ENCODE measurements at regions not wholly inside any gene's neighbourhood (a gene's known extent, or its start where the extent isn't known, plus 50 kb on each side); places are given as distances from the start of the nearest gene placed in this dataset.

GRCh38 chr10:24773939-24774589 is 50.4 kb upstream of the ARHGAP21 start:
- Mint-ChIP-seq H3K36me3 (ENCODE audit: low read depth) (no peaks in the 10 kb centered on the region), H3K27me3 (no peaks in the 10 kb centered on the region), H3K9me3 (ENCODE audit: low read depth) (no peaks in the 10 kb centered on the region), H3K27ac (no peak overlapping the region), H3K4me1 (peaks cover 13% of the 10 kb centered on the region), H3K4me3 (no peak overlapping the region)
- ATAC-seq (no peak), DNase-seq (no peak)
- CTCF ChIA-PET = interaction anchor here (0.9 to 1.6 kb wide), 2 partner anchors 10 kb away, joined by 3 to 4 read pairs; no protein-coding TSS in a partner anchor
- POLR2A ChIA-PET = no interaction called here
- intact Hi-C loops (cut with DNase I, micrococcal nuclease) = no loop called here
